GM18868 (cell line): ENCODE measurements at regions not wholly inside any gene's neighbourhood (a gene's known extent, or its start where the extent isn't known, plus 50 kb on each side); places are given as distances from the start of the nearest gene placed in this dataset.

Source experiments
- ATAC-seq: cut with Tn5 transposase; IDR thresholded peaks from one replicate; pipeline ENCODE4 v1.9.1; 2021; ENCODE audit warnings: mild to moderate bottlenecking, moderate library complexity; ENCODE audit not compliant: unreplicated experiment

- no peak for ATAC-seq
Observed at GRCh38 chr1:232114985-232115384, 488.4 kb downstream of the DISC1 start.

GRCh38 chr1:232112076-232112475, 485.5 kb downstream of the DISC1 start:
- no peak for ATAC-seq

- no peak for ATAC-seq
Observed at GRCh38 chr1:232111611-232112010, 485.0 kb downstream of the DISC1 start.

- ATAC-seq, result no peak
Observed at GRCh38 chr1:232110281-232111090, 483.9 kb downstream of the DISC1 start.

- no peak for ATAC-seq
Observed at GRCh38 chr1:232109391-232109790, 482.8 kb downstream of the DISC1 start.

- no peak for ATAC-seq
Observed at GRCh38 chr1:232108598-232108997, 482.0 kb downstream of the DISC1 start.

GRCh38 chr1:232106415-232106814, 479.8 kb downstream of the DISC1 start:
- no peak for ATAC-seq

GRCh38 chr1:232105561-232105960, 479.0 kb downstream of the DISC1 start:
- no peak for ATAC-seq

GRCh38 chr1:232101231-232101630, 474.6 kb downstream of the DISC1 start:
- no peak for ATAC-seq

- ATAC-seq, result no peak
Observed at GRCh38 chr1:232096751-232097150, 470.2 kb downstream of the DISC1 start.
